Endothelial cell of umbilical vein (primary cell): ENCODE measurements at regions not wholly inside any gene's neighbourhood (a gene's known extent, or its start where the extent isn't known, plus 50 kb on each side); places are given as distances from the start of the nearest gene placed in this dataset.

Experiments
- BruUV-seq: library from RNA; stranded (reverse); fragments of 400-500 nt; replicated peaks from 2 replicates; lab custom pipeline; 2021; lab: Mats Ljungman, UMichigan
- CTCF ChIA-PET: fragments of 300-600, 350-600 bp; sonication (Branson Sonifier 250); formaldehyde crosslinking; loops from one replicate; lab custom pipeline; 2021; ENCODE audit warnings: antibody characterized with exemption, inconsistent platforms; lab: Charles Lee
- POLR2A ChIA-PET: fragments of 300-600, 350-600 bp; sonication (Branson Sonifier 250); formaldehyde crosslinking; loops from one replicate; lab custom pipeline; 2021; ENCODE audit warnings: antibody characterized with exemption, inconsistent platforms; lab: Charles Lee
- DNase-seq: peaks from one replicate; pipeline ENCODE4 v3.0.0-alpha.2; 2011; ENCODE audit warnings: low read depth, low spot score
- FAIRE-seq: peaks from 2 replicates; lab custom pipeline; 2011; peaks lifted over from hg19 to GRCh38; lab: Jason Lieb, UNC
- H2AFZ ChIP-seq: 2 replicates; pipeline ENCODE4 v1.6.0; 2012; ENCODE audit warnings: low read depth, low read length, control low read depth, inconsistent platforms
- H3K27ac ChIP-seq: 2 replicates; pipeline ENCODE4 v1.5.1; 2011; ENCODE audit warnings: low read depth, mild to moderate bottlenecking, control low read depth, low read length, moderate library complexity; ENCODE audit not compliant: insufficient read depth
- H3K27me3 ChIP-seq, 2 experiments: 2 replicates each; pipeline versions ENCODE4 v1.6.0 to v1.6.1; 2011; ENCODE audit warnings: low read length in 2 of 2, mixed read lengths in 1 of 2; ENCODE audit not compliant: control insufficient read depth in 2 of 2, insufficient read depth in 2 of 2
- H3K36me3 ChIP-seq, 2 experiments: 2 replicates in 1 of 2; 3 replicates in 1 of 2; pipeline ENCODE4 v1.5.1; 2011; ENCODE audit warnings: low read length in 2 of 2, mild to moderate bottlenecking in 1 of 2, moderate library complexity in 1 of 2; ENCODE audit not compliant: control insufficient read depth in 2 of 2, insufficient read depth in 2 of 2; ENCODE audit errors: extremely low read depth in 1 of 2
- H3K4me1 ChIP-seq: 3 replicates; pipeline ENCODE4 v1.5.1; 2011; ENCODE audit warnings: mild to moderate bottlenecking, low read length; ENCODE audit not compliant: control insufficient read depth, insufficient read depth; ENCODE audit errors: extremely low read depth
- H3K4me2 ChIP-seq: 2 replicates; pipeline ENCODE4 v1.6.1; 2011; ENCODE audit warnings: low read length, control low read depth, mixed read lengths; ENCODE audit not compliant: insufficient read depth
- H3K4me3 ChIP-seq, 3 experiments: fragments of 200-600 bp in 1 of 3; sonication (generic), shearing (Covaris generic) in 1 of 3; replicated peaks in 1 of 3; 2 replicates each; pipeline ENCODE4 v1.5.1; 2011 to 2016; ENCODE audit warnings: control low read depth in 3 of 3, low read length in 3 of 3, mild to moderate bottlenecking in 2 of 3, inconsistent platforms in 1 of 3, low read depth in 1 of 3, moderate library complexity in 1 of 3; ENCODE audit not compliant: insufficient read depth in 1 of 3
- H3K79me2 ChIP-seq: 2 replicates; pipeline ENCODE4 v1.6.0; 2012; ENCODE audit warnings: low read length, inconsistent platforms; ENCODE audit not compliant: control insufficient read depth, insufficient read depth
- H3K9ac ChIP-seq: replicated peaks from 2 replicates; pipeline ENCODE3; 2011; ENCODE audit warnings: low read length, control low read depth; ENCODE audit not compliant: insufficient read depth; ENCODE audit errors: extremely low read depth
- H3K9me1 ChIP-seq: replicated peaks from 3 replicates; pipeline ENCODE4 v1.6.0; 2011; ENCODE audit warnings: mild to moderate bottlenecking, low read length; ENCODE audit not compliant: control insufficient read depth, insufficient read depth; ENCODE audit errors: extremely low read depth
- H3K9me3 ChIP-seq: replicated peaks from 2 replicates; pipeline ENCODE4 v1.5.1; 2012; ENCODE audit warnings: low read length, inconsistent platforms; ENCODE audit not compliant: control insufficient read depth, insufficient read depth
- H4K20me1 ChIP-seq: replicated peaks from 2 replicates; pipeline ENCODE3; 2011; ENCODE audit warnings: mild to moderate bottlenecking, low read length; ENCODE audit not compliant: control insufficient read depth, insufficient read depth; ENCODE audit errors: extremely low read depth
- CTCF ChIP-seq, 2 donors: IDR thresholded peaks; 1 replicate in 1 of 2; 2 replicates in 1 of 2; pipeline ENCODE4 v1.5.1; 2011; ENCODE audit warnings: low read length in 2 of 2, mild to moderate bottlenecking in 2 of 2, moderate library complexity in 2 of 2, control low read depth in 1 of 2, inconsistent platforms in 1 of 2, low read depth in 1 of 2; ENCODE audit not compliant: insufficient read depth in 1 of 2; ENCODE audit errors: extremely low read depth in 1 of 2
- EZH2 ChIP-seq: IDR thresholded peaks from 2 replicates; pipeline ENCODE4 v1.6.1; 2012; ENCODE audit warnings: borderline replicate concordance, low read depth, mild to moderate bottlenecking, moderate library complexity, low read length, inconsistent platforms; ENCODE audit not compliant: severe bottlenecking
- FOS ChIP-seq: IDR thresholded peaks from 2 replicates; pipeline ENCODE4 v1.6.1; 2011; ENCODE audit warnings: mild to moderate bottlenecking, low read length, moderate library complexity, borderline replicate concordance; ENCODE audit not compliant: insufficient read depth
- GATA2 ChIP-seq: IDR thresholded peaks from 2 replicates; pipeline ENCODE4 v1.7.0; 2011; ENCODE audit warnings: low read depth, mild to moderate bottlenecking, moderate library complexity, mixed read lengths, low read length; ENCODE audit not compliant: insufficient read length, insufficient read depth
- JUN ChIP-seq: IDR thresholded peaks from 2 replicates; pipeline ENCODE4 v1.6.1; 2011; ENCODE audit warnings: borderline replicate concordance, low read depth; ENCODE audit not compliant: insufficient read length, insufficient read depth
- MYC ChIP-seq: IDR thresholded peaks from one replicate; pipeline ENCODE4 v1.6.1; 2011; ENCODE audit warnings: mild to moderate bottlenecking, low read depth, low read length
- POLR2A ChIP-seq: IDR thresholded peaks from 2 replicates; pipeline ENCODE4 v1.6.1; 2012; ENCODE audit warnings: low read depth, mild to moderate bottlenecking, control low read depth, low read length
- POLR2AphosphoS5 ChIP-seq: IDR thresholded peaks from 2 replicates; pipeline ENCODE4 v1.6.1; 2012; ENCODE audit warnings: low read depth, mild to moderate bottlenecking, control low read depth, low read length, moderate library complexity; ENCODE audit not compliant: insufficient read depth
- dilution Hi-C: fragments of 300-500 bp; cut with MboI; formaldehyde crosslinking; loops from one replicate; pipeline ENCODE4 v1.15.0; 2019; ENCODE audit warnings: low sequenced_read_pairs; ENCODE audit not compliant: extremely low pct_ligation_motif_present
- intact Hi-C: fragments of 100-400 bp; cut with micrococcal nuclease; formaldehyde crosslinking; loops from one replicate; pipeline ENCODE4 v1.10.0; 2022
- TF ChIP-seq, protein P1 (sequence below): IDR thresholded peaks from 2 replicates; pipeline ENCODE4 v1.6.1; 2011; ENCODE audit not compliant: insufficient read depth, insufficient read length

DNA sequence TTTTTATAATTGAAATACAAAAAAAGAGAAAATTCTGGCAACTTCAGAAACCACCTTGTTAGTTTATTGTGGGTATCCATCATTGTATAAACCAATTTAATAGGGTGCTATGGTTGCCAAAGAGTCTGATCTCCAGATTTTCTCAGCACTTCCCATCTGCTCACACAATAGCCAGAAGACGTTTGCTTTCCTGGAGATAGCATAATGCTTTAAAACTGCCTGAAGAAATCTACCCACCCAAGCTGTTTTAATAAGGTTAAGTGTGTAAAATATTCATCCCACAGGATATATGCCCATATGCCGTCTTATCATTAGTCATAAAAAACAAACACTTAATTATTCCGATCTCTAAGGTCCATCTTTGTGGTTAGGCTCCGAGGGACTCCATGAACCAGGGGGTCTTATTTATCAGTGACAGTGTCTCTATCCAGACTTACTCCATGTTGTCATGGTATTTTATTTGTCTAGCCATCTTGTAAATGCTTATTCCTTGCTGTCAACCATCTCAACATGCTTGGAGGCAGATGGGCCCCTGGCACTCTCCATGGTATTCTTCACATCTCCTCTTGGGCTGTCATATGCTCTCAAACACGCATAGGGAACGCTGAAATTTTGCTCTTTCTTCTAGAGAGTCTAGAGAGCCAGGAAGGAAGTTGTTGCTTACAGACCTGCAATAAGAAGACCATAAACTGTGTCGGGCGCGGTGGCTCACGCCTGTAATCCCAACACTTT lies 58.5 kb downstream of the MAP10 start:
- POLR2A ChIA-PET = no interaction called here
- dilution Hi-C loops = no loop called here

GRCh38 chr1:232865102-232865931 lies 60.1 kb downstream of the MAP10 start:
- DNase-seq = no peak
- ChIA-PET POLR2A (no interaction called here), CTCF (no interaction called here)
- Histone ChIP-seq H3K27me3 (no peaks in the 10 kb centered on the region), H3K9me1 (no peaks in the 10 kb centered on the region), H3K9ac (no peak overlapping the region), H3K36me3 (no peaks in the 10 kb centered on the region), H3K4me3 (no peak overlapping the region), H3K4me2 (no peak overlapping the region), H4K20me1 (no peaks in the 10 kb centered on the region), H2AFZ (no peak overlapping the region), H3K79me2 (no peaks in the 10 kb centered on the region), H3K4me1 (no peaks in the 10 kb centered on the region), H3K27ac (no peak overlapping the region), H3K9me3 (no peaks in the 10 kb centered on the region)
- intact Hi-C loops = no loop called here
- dilution Hi-C loops = no loop called here
- TF ChIP-seq JUN = no peak
- TF ChIP-seq, protein P1, sequence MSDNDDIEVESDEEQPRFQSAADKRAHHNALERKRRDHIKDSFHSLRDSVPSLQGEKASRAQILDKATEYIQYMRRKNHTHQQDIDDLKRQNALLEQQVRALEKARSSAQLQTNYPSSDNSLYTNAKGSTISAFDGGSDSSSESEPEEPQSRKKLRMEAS = no peak
- TF ChIP-seq CTCF (IDR thresholded peaks at IDR 0.05; ENCODE audit: extremely low read depth in 1 of 2, insufficient read depth in 1 of 2, low read depth in 1 of 2, low read length in 2 of 2) = no peak
- TF ChIP-seq MYC = no peak
- TF ChIP-seq FOS = no peak
- TF ChIP-seq GATA2 = no peak
- TF ChIP-seq POLR2AphosphoS5 = no peak
- TF ChIP-seq EZH2 = no peak
- no peak for TF ChIP-seq POLR2A
- no TSS peak for BruUV-seq
- no peak for FAIRE-seq

More for the DNA sequence above, 58.5 kb downstream of the MAP10 start:
- Histone ChIP-seq H3K4me1 (no peaks in the 10 kb centered on the region), H3K36me3 (no peaks in the 10 kb centered on the region), H3K27me3 (no peaks in the 10 kb centered on the region), H3K9ac (no peak overlapping the region), H2AFZ (no peak overlapping the region), H3K27ac (no peak overlapping the region), H3K9me1 (no peaks in the 10 kb centered on the region), H3K4me3 (no peak overlapping the region), H3K9me3 (no peaks in the 10 kb centered on the region), H3K79me2 (no peaks in the 10 kb centered on the region), H4K20me1 (no peaks in the 10 kb centered on the region), H3K4me2 (no peak overlapping the region)
- CTCF ChIA-PET = no interaction called here
- BruUV-seq = no TSS peak
- DNase-seq (no peak), FAIRE-seq (no peak)
- intact Hi-C loops = no loop called here
- no peak for TF ChIP-seq MYC
- TF ChIP-seq JUN = no peak
- TF ChIP-seq FOS = no peak
- TF ChIP-seq GATA2 = no peak
- TF ChIP-seq EZH2 = no peak
- no peak for TF ChIP-seq POLR2AphosphoS5
- no peak for TF ChIP-seq POLR2A
